ENCODE measurements at regions not wholly inside any gene's neighbourhood (a gene's known extent, or its start where the extent isn't known, plus 50 kb on each side); places are given as distances from the start of the nearest gene placed in this dataset.
"Not testable (repeated sequence)": the region's sequence is repeated elsewhere in the genome, so short reads cannot be mapped to it uniquely, and the experiment has no call there.

- DNase-seq (ENCODE audit: low read depth in 2 of 2), result not testable (repeated sequence)
Observed at GRCh38 chr12:92231532-92231931, 85.9 kb upstream of the BTG1 start.

GRCh38 chr12:92229381-92229780 lies 83.7 kb upstream of the BTG1 start:
- DNase-seq (ENCODE audit: low read depth in 2 of 2), result no peak

- DNase-seq (ENCODE audit: low read depth in 2 of 2), result no peak
Observed at GRCh38 chr12:92226961-92227360, 81.3 kb upstream of the BTG1 start.

DNA sequence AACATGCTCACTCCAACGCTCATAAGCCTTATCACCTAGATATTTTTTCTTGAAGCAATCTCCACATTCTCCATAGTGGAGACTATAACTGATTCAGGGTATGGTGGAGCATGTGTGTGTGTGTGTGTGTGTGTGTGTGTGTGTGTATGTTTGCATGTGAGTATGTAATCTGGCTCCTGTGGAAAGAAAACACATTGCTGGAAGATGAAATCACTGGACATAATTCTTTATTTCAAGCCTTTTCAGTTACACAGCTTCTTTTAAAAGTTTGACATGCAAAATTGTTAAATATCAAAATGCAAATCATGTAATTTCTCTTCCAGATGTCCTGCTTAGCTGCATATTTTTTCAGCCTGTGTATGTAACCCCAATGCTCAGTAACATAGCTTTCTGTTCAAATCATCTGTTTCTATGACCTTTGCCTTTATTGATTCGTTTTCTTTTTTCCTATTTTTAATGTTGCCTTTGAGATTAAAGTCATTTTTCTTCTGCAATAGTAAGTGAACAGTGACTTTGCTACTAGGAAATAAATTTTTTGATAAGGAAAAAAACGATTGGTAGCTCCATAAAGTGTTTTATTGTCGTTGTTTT lies 80.5 kb upstream of the BTG1 start:
- no peak for DNase-seq (ENCODE audit: low read depth in 2 of 2)

- DNase-seq (ENCODE audit: low read depth in 2 of 2), result no peak
Observed at GRCh38 chr12:92224685-92225331, 79.2 kb upstream of the BTG1 start.

GRCh38 chr12:92223481-92223880 lies 77.8 kb upstream of the BTG1 start:
- DNase-seq (ENCODE audit: low read depth in 2 of 2), result no peak

- DNase-seq (ENCODE audit: low read depth in 2 of 2), result no peak
Observed at GRCh38 chr12:92221656-92222315, 76.1 kb upstream of the BTG1 start.

DNA sequence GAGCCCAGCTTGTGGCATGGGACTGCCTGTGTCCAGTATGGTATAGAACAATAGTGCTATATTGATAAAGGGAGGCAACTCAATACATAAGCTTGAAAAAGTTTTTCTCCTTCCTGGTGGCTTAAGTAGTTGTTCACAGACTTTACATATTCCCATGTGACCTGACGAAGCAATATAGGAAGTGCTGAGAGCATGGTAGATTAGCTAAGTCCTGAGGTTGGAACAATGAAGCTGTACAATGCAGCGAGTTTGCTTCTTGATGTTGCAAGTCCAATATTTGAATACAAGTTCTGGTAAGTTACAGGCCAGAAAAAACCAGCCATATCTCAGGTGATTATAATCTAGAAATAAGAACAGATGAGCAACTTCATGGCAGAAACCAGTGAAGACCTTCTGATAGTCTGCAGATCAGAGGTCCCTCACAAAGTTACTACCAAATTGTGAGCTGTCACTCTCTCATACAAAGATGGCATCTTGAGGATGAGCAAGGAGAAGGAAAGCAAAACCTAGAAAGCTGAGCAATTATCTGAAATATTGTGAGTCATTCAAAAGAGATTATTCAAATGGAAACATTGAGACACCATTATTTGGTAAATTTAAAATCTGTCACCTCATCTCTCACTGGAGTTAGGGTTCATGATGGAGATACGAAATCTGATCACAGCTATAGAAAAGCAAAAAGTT lies 72.9 kb upstream of the BTG1 start:
- no peak for DNase-seq (ENCODE audit: low read depth in 2 of 2)

GRCh38 chr12:92216092-92216491 lies 70.4 kb upstream of the BTG1 start:
- DNase-seq (ENCODE audit: low read depth in 2 of 2), result no peak

GRCh38 chr12:92215358-92215757 lies 69.7 kb upstream of the BTG1 start:
- DNase-seq (ENCODE audit: low read depth in 2 of 2), result no peak

GRCh38 chr12:92213166-92213565 lies 67.5 kb upstream of the BTG1 start:
- no peak for DNase-seq (ENCODE audit: low read depth in 2 of 2)

GRCh38 chr12:92210071-92210470 lies 64.4 kb upstream of the BTG1 start:
- DNase-seq (ENCODE audit: low read depth in 2 of 2), result no peak

DNA sequence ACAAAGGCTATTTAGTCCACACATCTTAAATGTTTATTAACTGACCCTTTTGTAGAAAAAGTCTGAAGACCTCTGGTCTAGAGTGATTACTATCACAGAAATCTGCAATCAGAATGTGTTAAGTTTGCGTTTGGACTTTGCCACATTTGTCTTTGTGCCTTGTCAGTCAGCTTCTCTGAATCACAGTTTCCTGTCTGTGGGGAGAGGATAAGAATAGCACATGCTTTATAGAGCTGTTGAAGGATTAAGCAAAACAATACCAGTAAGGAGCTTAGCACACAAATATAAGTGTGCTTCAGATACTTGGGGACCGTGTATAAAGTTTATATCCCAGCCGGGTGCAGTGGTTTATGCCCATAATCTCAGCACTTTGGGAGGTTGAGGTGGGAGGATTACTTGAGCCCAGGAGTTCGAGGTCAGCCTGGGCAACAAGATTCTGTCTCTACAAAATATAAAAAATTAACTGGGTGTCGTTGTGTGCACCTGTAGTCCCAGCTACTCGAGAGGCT lies 63.0 kb upstream of the BTG1 start:
- no peak for DNase-seq (ENCODE audit: low read depth in 2 of 2)

GRCh38 chr12:92206596-92206995 lies 61.0 kb upstream of the BTG1 start:
- no peak for DNase-seq (ENCODE audit: low read depth in 2 of 2)

- DNase-seq (ENCODE audit: low read depth in 2 of 2), result no peak
Observed at GRCh38 chr12:92206011-92206410, 60.4 kb upstream of the BTG1 start.

DNA sequence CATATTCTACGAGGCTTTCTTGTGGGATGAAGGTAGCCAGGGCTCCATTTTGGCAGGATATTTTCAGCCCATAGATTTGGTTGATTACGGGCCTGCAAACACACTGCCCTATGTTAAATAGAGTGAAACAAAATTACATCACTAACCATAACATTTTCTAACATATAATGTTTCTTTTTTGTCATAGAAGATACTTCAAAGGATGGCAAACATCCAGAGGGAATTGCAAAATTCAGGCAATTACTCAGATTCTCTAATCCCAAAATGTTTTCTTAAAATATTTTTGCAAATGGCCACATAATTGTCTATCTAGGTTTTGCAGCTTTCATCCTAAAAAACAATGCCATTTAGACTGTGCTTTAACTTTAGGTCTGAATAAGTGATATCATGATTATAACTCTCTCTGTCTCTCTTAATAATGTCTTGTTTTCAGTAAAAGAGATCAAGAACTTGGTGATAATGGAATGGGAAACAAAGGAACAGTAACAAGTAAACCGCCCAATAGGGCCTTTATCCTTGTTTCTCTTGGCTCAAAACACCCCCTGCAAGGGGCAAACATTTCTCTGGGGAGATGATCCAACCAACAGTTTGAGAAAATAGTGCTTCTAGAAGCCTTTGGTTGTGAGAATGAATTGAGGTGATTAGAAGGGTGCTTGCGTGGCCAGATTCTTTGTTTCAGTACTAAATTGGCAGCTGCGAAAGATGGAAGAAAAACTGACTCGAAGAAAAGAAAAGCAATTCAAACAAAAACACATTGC lies 54.4 kb upstream of the BTG1 start:
- DNase-seq (ENCODE audit: low read depth in 2 of 2), result no peak

DNA sequence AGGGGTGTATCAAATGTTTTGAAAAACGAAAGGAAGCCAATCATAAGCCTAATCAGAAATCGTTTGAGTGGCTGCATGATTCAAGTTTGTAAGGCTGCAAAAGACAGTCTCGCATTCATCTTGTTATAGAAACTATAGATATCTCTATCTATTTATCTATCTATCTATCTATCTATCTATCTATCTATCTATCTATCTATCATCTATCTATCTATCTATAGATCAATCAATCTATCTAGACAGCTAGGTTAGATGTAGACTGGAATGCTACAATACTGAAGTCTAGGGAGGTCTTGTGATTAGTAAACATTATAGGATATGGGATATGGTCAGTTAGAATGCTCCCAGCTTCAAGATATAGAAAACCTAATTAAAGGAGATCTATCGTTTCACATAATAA lies 52.2 kb upstream of the BTG1 start:
- DNase-seq (ENCODE audit: low read depth in 2 of 2), result no peak

GRCh38 chr12:92196368-92196767 lies 50.7 kb upstream of the BTG1 start:
- DNase-seq (ENCODE audit: low read depth in 2 of 2), result no peak
